B cell (primary cell): ENCODE measurements at regions not wholly inside any gene's neighbourhood (a gene's known extent, or its start where the extent isn't known, plus 50 kb on each side); places are given as distances from the start of the nearest gene placed in this dataset.

Source experiments
- ATAC-seq: fragments of 200-7000 bp; cut with Tn5 transposase; one replicate; pipeline ENCODE4 v1.10.0; 2021; ENCODE audit warnings: low read depth, mild to moderate bottlenecking, moderate number of reproducible peaks, moderate library complexity
- CTCF ChIA-PET: fragments of 350-600 bp; sonication (Branson Sonifier 250); formaldehyde crosslinking; loops from one replicate; lab custom pipeline; 2021; ENCODE audit warnings: antibody characterized with exemption, inconsistent platforms; lab: Charles Lee
- POLR2A ChIA-PET: fragments of 350-600 bp; sonication (Branson Sonifier 250); formaldehyde crosslinking; loops from one replicate; lab custom pipeline; 2021; ENCODE audit warnings: antibody characterized with exemption; lab: Charles Lee
- DNase-seq: peaks from one replicate; pipeline ENCODE4 v3.0.0; 2013
- H2AFZ ChIP-seq: 2 replicates; pipeline ENCODE4 v1.6.1; 2012; ENCODE audit warnings: mild to moderate bottlenecking, low read depth, low read length; ENCODE audit not compliant: insufficient read depth, poor library complexity, severe bottlenecking
- H3K27ac ChIP-seq, 2 donors: 1 replicate in 1 of 2; 2 replicates in 1 of 2; pipeline ENCODE4 v1.5.1; 2012 to 2013; ENCODE audit warnings: low read length in 2 of 2, mild to moderate bottlenecking in 2 of 2, moderate library complexity in 1 of 2
- H3K27me3 ChIP-seq, 4 experiments: fragments of 200-600 bp in 1 of 4; sonication (generic) in 1 of 4; replicated peaks in 1 of 4; 1 replicate in 2 of 4; 2 replicates in 2 of 4; pipeline versions ENCODE4 v1.6.1 to v1.7.0; 2013 to 2016; ENCODE audit warnings: low read length in 3 of 4, mild to moderate bottlenecking in 2 of 4, mixed read lengths in 1 of 4, moderate library complexity in 1 of 4; ENCODE audit not compliant: insufficient read depth in 4 of 4, control insufficient read depth in 3 of 4; ENCODE audit errors: control extremely low read depth in 1 of 4
- H3K36me3 ChIP-seq, 2 experiments: replicated peaks in 1 of 2; 1 replicate in 1 of 2; 2 replicates in 1 of 2; pipeline versions ENCODE4 v1.6.1 to v1.7.1; 2013; ENCODE audit warnings: low read length in 1 of 2; ENCODE audit not compliant: insufficient read depth in 2 of 2, control insufficient read depth in 1 of 2; ENCODE audit errors: control extremely low read depth in 1 of 2, extremely low read depth in 1 of 2
- H3K4me1 ChIP-seq, 2 donors: fragments of 200-600 bp in 1 of 2; sonication (generic) in 1 of 2; 1 replicate in 1 of 2; 2 replicates in 1 of 2; pipeline versions ENCODE4 v1.5.1 to v1.6.1; 2013 to 2017; ENCODE audit warnings: low read length in 2 of 2; ENCODE audit not compliant: control insufficient read depth in 2 of 2, insufficient read depth in 2 of 2
- H3K4me2 ChIP-seq: replicated peaks from 2 replicates; pipeline ENCODE3; 2012; ENCODE audit warnings: mild to moderate bottlenecking, low read depth, low read length; ENCODE audit not compliant: poor library complexity, severe bottlenecking
- H3K4me3 ChIP-seq, 5 experiments: fragments of 200-600 bp in 1 of 5; sonication (generic) in 1 of 5; 1 replicate in 3 of 5; 2 replicates in 2 of 5; pipeline versions ENCODE4 v1.5.1 to v1.7.0; 2011 to 2016; ENCODE audit warnings: low read length in 4 of 5, mild to moderate bottlenecking in 4 of 5, low read depth in 2 of 5, control low read depth in 1 of 5, moderate library complexity in 1 of 5; ENCODE audit not compliant: insufficient read depth in 1 of 5; ENCODE audit errors: control extremely low read depth in 1 of 5, extremely low read depth in 1 of 5
- H3K79me2 ChIP-seq: fragments of 200-600 bp; sonication (generic); one replicate; pipeline ENCODE4 v1.6.0; 2016; ENCODE audit warnings: low read length; ENCODE audit not compliant: control insufficient read depth, insufficient read depth
- H3K9ac ChIP-seq: fragments of 200-600 bp; sonication (generic); 2 replicates; pipeline ENCODE4 v1.6.1; 2017; ENCODE audit warnings: mild to moderate bottlenecking, low read length, moderate library complexity
- H3K9me3 ChIP-seq, 3 donors: one replicate each; pipeline versions ENCODE4 v1.6.1 to v1.7.1; 2013; ENCODE audit warnings: low read length in 2 of 3; ENCODE audit not compliant: control insufficient read depth in 2 of 3, insufficient read depth in 1 of 3; ENCODE audit errors: control extremely low read depth in 1 of 3
- H4K20me1 ChIP-seq: 2 replicates; pipeline ENCODE4 v1.6.0; 2012; ENCODE audit warnings: mild to moderate bottlenecking, low read length; ENCODE audit not compliant: insufficient read depth, control insufficient read depth, poor library complexity, severe bottlenecking
- H3K27ac Mint-ChIP-seq: one replicate; pipeline ENCODE4 v1.8.0; 2021; ENCODE audit warnings: mixed read lengths
- H3K27me3 Mint-ChIP-seq: one replicate; pipeline ENCODE4 v1.8.0; 2021; ENCODE audit warnings: mixed read lengths
- H3K4me1 Mint-ChIP-seq: one replicate; pipeline ENCODE4 v1.8.0; 2021; ENCODE audit warnings: mixed read lengths
- H3K4me3 Mint-ChIP-seq: one replicate; pipeline ENCODE4 v1.8.0; 2021; ENCODE audit warnings: mixed read lengths
- H3K9me3 Mint-ChIP-seq: one replicate; pipeline ENCODE4 v1.8.0; 2022; ENCODE audit warnings: mixed read lengths; ENCODE audit not compliant: insufficient read depth
- EZH2 ChIP-seq: IDR thresholded peaks from 2 replicates; pipeline ENCODE4 v1.6.1; 2012; ENCODE audit warnings: borderline replicate concordance, low read depth, mild to moderate bottlenecking, moderate library complexity, low read length; ENCODE audit not compliant: insufficient read depth, poor library complexity, severe bottlenecking
- WGBS: methylation state at CpG from one replicate; pipeline ENCODE4 v1.1.5; 2013; ENCODE audit warnings: missing lambda C conversion rate; ENCODE audit not compliant: insufficient coverage; 5-methylcytosine and 5-hydroxymethylcytosine counted together
- intact Hi-C: fragments of 100-400 bp; cut with micrococcal nuclease; formaldehyde crosslinking; loops from one replicate; pipeline ENCODE4 v1.10.0; 2022
- TF ChIP-seq, protein P1 (sequence below): fragments of 200-600 bp; IDR thresholded peaks from one replicate; pipeline ENCODE4 v1.8.0; 2022; ENCODE audit warnings: antibody characterized with exemption, mild to moderate bottlenecking

DNA sequence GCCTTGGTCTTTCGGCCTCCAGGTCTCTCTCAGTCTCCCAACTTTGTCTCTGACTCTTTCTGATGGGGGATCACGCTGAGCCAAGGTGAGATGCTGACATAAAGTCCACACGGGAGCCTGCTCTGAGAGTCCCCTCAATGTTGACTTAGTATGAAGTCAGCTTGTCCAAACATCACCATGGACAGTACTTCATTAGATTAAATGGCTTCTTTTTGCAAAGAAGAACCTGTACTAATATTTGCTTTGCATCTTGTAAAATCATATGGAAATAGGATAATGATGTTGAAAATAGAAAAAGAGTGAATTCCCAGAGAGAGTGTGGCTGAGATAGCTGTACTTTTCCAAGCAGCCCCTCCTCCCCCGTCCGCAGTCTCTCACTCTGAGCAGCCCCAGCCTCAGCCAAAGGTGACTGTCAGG is 56.7 kb upstream of the SIAH1 start:
- Mint-ChIP-seq H3K4me3 (no peak overlapping the region), H3K4me1 (no peaks in the 10 kb centered on the region), H3K27me3 (no peaks in the 10 kb centered on the region), H3K9me3 (no peaks in the 10 kb centered on the region), H3K27ac (no peak overlapping the region)
- H3K9ac ChIP-seq, result no peak overlapping the region
- no peaks in the 10 kb centered on the region for H3K27me3 ChIP-seq
- no peak overlapping the region for H3K4me3 ChIP-seq
- no peaks in the 10 kb centered on the region for H4K20me1 ChIP-seq
- H3K4me1 ChIP-seq, result peaks cover 0 to 8% of the 10 kb centered on the region in 2 donors
- no peaks in the 10 kb centered on the region for H3K36me3 ChIP-seq
- no peak overlapping the region for H3K4me2 ChIP-seq
- ATAC-seq (no peak), DNase-seq (no peak)
- TF ChIP-seq, protein P1, sequence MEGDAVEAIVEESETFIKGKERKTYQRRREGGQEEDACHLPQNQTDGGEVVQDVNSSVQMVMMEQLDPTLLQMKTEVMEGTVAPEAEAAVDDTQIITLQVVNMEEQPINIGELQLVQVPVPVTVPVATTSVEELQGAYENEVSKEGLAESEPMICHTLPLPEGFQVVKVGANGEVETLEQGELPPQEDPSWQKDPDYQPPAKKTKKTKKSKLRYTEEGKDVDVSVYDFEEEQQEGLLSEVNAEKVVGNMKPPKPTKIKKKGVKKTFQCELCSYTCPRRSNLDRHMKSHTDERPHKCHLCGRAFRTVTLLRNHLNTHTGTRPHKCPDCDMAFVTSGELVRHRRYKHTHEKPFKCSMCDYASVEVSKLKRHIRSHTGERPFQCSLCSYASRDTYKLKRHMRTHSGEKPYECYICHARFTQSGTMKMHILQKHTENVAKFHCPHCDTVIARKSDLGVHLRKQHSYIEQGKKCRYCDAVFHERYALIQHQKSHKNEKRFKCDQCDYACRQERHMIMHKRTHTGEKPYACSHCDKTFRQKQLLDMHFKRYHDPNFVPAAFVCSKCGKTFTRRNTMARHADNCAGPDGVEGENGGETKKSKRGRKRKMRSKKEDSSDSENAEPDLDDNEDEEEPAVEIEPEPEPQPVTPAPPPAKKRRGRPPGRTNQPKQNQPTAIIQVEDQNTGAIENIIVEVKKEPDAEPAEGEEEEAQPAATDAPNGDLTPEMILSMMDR, result no peak
- no peak for TF ChIP-seq EZH2
- ChIA-PET CTCF (interaction anchor here (1.6 kb wide), 1 partner anchor 13 kb away, joined by 4 read pairs; no protein-coding TSS in a partner anchor), POLR2A (no interaction called here)
- no peaks in the 10 kb centered on the region for H3K9me3 ChIP-seq
- H3K79me2 ChIP-seq, result no peaks in the 10 kb centered on the region
- no peak overlapping the region for H2AFZ ChIP-seq
- intact Hi-C loops, result no loop called here
- WGBS, result 89% methylated on average over 2 of the region's 5 CpGs
- H3K27ac ChIP-seq, result no peak overlapping the region

DNA sequence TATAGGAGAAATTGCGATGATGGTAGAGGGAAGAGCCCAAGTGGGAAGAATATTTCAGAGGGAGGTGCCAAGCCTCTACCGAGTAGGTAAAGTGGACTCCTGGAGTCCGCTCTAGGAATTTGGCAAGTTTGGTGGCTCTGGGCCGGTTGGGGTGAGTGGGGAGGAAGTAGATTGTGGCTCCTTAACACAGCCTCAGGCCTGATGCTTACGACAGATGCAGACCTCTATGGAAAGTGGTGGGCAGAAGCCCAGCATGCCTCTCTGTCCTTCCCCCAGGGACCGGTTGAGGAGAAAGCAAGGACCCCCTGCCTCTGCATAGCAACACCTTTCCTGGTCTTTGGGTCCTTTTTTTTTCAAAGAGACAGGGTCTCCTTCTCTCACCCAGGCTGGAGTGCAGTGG is 55.9 kb upstream of the SIAH1 start:
- no peaks in the 10 kb centered on the region for H3K9me3 Mint-ChIP-seq
- ATAC-seq (no peak), DNase-seq (no peak)
- H3K9me3 ChIP-seq, result no peaks in the 10 kb centered on the region
- CTCF ChIA-PET, result no interaction called here
- H3K9ac ChIP-seq, result no peak overlapping the region
- H3K27ac ChIP-seq, result no peak overlapping the region
- no peak overlapping the region for H3K4me2 ChIP-seq
- peaks cover under 1% of the 10 kb centered on the region for H3K4me1 Mint-ChIP-seq
- H3K27ac Mint-ChIP-seq, result no peak overlapping the region
- 90% methylated on average over 6 of the region's 6 CpGs for WGBS
- H4K20me1 ChIP-seq, result no peaks in the 10 kb centered on the region
- intact Hi-C loops, result no loop called here
- no peaks in the 10 kb centered on the region for H3K27me3 Mint-ChIP-seq
- peaks cover 0 to 8% of the 10 kb centered on the region in 2 donors for H3K4me1 ChIP-seq
- no peak for TF ChIP-seq EZH2
- TF ChIP-seq, protein P1, result no peak
- no peaks in the 10 kb centered on the region for H3K79me2 ChIP-seq
- H2AFZ ChIP-seq, result no peak overlapping the region
- H3K27me3 ChIP-seq, result no peaks in the 10 kb centered on the region
- no peak overlapping the region for H3K4me3 Mint-ChIP-seq
- H3K4me3 ChIP-seq, result no peak overlapping the region
- H3K36me3 ChIP-seq, result no peaks in the 10 kb centered on the region
- POLR2A ChIA-PET, result no interaction called here
